ENCODE measurements at regions not wholly inside any gene's neighbourhood (a gene's known extent, or its start where the extent isn't known, plus 50 kb on each side); places are given as distances from the start of the nearest gene placed in this dataset.

DNA sequence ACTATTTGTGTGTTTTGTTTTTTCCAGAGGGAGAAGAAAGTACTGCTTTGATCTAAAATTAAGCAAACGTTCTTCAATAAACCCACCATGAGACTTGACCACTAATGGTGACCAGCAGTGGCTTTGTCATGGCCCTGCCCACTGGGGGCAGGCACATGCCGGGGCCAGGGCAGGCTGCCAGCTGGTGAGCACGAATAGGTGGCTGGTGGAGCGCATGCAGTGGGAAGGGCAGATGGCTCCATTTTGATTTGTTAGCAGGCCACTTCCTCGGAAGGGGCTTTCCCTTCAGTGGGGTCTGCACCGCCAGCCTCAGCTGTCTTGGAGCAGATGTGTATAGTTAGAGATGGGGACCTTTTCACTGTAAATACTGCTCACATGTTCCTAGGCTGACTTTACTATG lies 277.1 kb downstream of the SOX11 start:
- TF ChIP-seq, protein P1, sequence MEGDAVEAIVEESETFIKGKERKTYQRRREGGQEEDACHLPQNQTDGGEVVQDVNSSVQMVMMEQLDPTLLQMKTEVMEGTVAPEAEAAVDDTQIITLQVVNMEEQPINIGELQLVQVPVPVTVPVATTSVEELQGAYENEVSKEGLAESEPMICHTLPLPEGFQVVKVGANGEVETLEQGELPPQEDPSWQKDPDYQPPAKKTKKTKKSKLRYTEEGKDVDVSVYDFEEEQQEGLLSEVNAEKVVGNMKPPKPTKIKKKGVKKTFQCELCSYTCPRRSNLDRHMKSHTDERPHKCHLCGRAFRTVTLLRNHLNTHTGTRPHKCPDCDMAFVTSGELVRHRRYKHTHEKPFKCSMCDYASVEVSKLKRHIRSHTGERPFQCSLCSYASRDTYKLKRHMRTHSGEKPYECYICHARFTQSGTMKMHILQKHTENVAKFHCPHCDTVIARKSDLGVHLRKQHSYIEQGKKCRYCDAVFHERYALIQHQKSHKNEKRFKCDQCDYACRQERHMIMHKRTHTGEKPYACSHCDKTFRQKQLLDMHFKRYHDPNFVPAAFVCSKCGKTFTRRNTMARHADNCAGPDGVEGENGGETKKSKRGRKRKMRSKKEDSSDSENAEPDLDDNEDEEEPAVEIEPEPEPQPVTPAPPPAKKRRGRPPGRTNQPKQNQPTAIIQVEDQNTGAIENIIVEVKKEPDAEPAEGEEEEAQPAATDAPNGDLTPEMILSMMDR (IDR thresholded peaks at IDR 0.05 in 4 of 5, conservative IDR thresholded peaks at IDR 0.05 in 1 of 5) = no peak
- TF ChIP-seq POLR2A (IDR thresholded peaks at IDR 0.05) = no peak

Data from gastrocnemius medialis (tissue), 4 donors.